Liver (tissue), 3 donors: ENCODE measurements at regions not wholly inside any gene's neighbourhood (a gene's known extent, or its start where the extent isn't known, plus 50 kb on each side); places are given as distances from the start of the nearest gene placed in this dataset.

Experiments used
- GABPA ChIP-seq, 2 donors: IDR thresholded peaks in 1 of 2; conservative IDR thresholded peaks in 1 of 2; 2 replicates each; pipeline ENCODE4 v1.6.1; 2016; ENCODE audit warnings: antibody characterized with exemption in 2 of 2, mild to moderate bottlenecking in 1 of 2, moderate library complexity in 1 of 2
- JUND ChIP-seq, 2 donors: IDR thresholded peaks; 2 replicates each; pipeline ENCODE4 v1.6.1; 2016; ENCODE audit warnings: antibody characterized with exemption in 2 of 2
- RAD21 ChIP-seq, 2 donors: IDR thresholded peaks; 2 replicates each; pipeline ENCODE4 v1.6.1; 2016; ENCODE audit warnings: antibody characterized with exemption in 2 of 2, mild to moderate bottlenecking in 2 of 2
- RXRA ChIP-seq, 2 donors: IDR thresholded peaks; 2 replicates each; pipeline ENCODE4 v1.6.1; 2017 to 2018; ENCODE audit warnings: antibody characterized with exemption in 2 of 2, mild to moderate bottlenecking in 1 of 2
- SP1 ChIP-seq: IDR thresholded peaks from 2 replicates; pipeline ENCODE4 v1.6.1; 2018; ENCODE audit warnings: antibody characterized with exemption, mild to moderate bottlenecking
- TAF1 ChIP-seq: conservative IDR thresholded peaks from 2 replicates; pipeline ENCODE4 v1.6.1; 2016; ENCODE audit warnings: antibody characterized with exemption, mild to moderate bottlenecking
- TF ChIP-seq, protein P1 (sequence below): IDR thresholded peaks from 2 replicates; pipeline ENCODE4 v1.6.1; 2016; ENCODE audit warnings: antibody characterized with exemption, mild to moderate bottlenecking
- TF ChIP-seq, protein P2 (sequence below): IDR thresholded peaks from 2 replicates; pipeline ENCODE4 v1.6.1; 2016; ENCODE audit warnings: antibody characterized with exemption
- TF ChIP-seq, protein P3 (sequence below): fragments of 150-350 bp; IDR thresholded peaks from 2 replicates; pipeline ENCODE4 v1.5.1; 2017; ENCODE audit warnings: improper control_type of control experiment, low read depth, low read length; ENCODE audit not compliant: missing input control
- TF ChIP-seq, protein P4 (sequence below): IDR thresholded peaks from 2 replicates; pipeline ENCODE4 v1.6.1; 2016; ENCODE audit warnings: antibody characterized with exemption
- TF ChIP-seq, protein P5 (sequence below): IDR thresholded peaks from 2 replicates; pipeline ENCODE4 v1.6.1; 2016; ENCODE audit warnings: antibody characterized with exemption
- donor health status: healthy.
- donor health status: healthy.

DNA sequence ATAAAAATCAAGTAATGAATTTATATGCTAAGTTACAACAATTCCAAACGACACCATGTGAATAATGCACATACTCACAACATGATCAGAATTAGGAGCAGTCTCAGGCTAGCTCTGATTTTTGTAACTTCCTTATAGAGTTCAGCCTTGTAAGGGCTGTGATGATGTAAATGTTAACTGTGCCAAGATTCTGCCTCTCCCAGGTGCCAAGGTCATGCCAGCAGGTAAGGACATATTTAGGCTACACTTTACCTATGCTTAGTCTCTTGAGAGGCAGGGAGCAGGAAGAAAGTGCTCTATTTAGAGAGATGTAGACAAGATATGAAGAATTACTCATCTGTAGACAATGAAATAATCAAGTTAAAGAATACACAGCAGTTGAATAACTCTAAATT is 53.6 kb upstream of the AGR3 start:
- TF ChIP-seq RXRA (IDR thresholded peaks at IDR 0.05) (no peak), SP1 (no peak), TAF1 (no peak), JUND (IDR thresholded peaks at IDR 0.05) (no peak), GABPA (IDR thresholded peaks at IDR 0.05 in 1 of 2, conservative IDR thresholded peaks at IDR 0.05 in 1 of 2) (no peak), RAD21 (IDR thresholded peaks at IDR 0.05) (no peak)
- TF ChIP-seq, protein P1, sequence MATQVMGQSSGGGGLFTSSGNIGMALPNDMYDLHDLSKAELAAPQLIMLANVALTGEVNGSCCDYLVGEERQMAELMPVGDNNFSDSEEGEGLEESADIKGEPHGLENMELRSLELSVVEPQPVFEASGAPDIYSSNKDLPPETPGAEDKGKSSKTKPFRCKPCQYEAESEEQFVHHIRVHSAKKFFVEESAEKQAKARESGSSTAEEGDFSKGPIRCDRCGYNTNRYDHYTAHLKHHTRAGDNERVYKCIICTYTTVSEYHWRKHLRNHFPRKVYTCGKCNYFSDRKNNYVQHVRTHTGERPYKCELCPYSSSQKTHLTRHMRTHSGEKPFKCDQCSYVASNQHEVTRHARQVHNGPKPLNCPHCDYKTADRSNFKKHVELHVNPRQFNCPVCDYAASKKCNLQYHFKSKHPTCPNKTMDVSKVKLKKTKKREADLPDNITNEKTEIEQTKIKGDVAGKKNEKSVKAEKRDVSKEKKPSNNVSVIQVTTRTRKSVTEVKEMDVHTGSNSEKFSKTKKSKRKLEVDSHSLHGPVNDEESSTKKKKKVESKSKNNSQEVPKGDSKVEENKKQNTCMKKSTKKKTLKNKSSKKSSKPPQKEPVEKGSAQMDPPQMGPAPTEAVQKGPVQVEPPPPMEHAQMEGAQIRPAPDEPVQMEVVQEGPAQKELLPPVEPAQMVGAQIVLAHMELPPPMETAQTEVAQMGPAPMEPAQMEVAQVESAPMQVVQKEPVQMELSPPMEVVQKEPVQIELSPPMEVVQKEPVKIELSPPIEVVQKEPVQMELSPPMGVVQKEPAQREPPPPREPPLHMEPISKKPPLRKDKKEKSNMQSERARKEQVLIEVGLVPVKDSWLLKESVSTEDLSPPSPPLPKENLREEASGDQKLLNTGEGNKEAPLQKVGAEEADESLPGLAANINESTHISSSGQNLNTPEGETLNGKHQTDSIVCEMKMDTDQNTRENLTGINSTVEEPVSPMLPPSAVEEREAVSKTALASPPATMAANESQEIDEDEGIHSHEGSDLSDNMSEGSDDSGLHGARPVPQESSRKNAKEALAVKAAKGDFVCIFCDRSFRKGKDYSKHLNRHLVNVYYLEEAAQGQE = no peak
- TF ChIP-seq, protein P2, sequence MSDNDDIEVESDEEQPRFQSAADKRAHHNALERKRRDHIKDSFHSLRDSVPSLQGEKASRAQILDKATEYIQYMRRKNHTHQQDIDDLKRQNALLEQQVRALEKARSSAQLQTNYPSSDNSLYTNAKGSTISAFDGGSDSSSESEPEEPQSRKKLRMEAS = no peak
- TF ChIP-seq, protein P3, sequence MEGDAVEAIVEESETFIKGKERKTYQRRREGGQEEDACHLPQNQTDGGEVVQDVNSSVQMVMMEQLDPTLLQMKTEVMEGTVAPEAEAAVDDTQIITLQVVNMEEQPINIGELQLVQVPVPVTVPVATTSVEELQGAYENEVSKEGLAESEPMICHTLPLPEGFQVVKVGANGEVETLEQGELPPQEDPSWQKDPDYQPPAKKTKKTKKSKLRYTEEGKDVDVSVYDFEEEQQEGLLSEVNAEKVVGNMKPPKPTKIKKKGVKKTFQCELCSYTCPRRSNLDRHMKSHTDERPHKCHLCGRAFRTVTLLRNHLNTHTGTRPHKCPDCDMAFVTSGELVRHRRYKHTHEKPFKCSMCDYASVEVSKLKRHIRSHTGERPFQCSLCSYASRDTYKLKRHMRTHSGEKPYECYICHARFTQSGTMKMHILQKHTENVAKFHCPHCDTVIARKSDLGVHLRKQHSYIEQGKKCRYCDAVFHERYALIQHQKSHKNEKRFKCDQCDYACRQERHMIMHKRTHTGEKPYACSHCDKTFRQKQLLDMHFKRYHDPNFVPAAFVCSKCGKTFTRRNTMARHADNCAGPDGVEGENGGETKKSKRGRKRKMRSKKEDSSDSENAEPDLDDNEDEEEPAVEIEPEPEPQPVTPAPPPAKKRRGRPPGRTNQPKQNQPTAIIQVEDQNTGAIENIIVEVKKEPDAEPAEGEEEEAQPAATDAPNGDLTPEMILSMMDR = no peak
- TF ChIP-seq, protein P4, sequence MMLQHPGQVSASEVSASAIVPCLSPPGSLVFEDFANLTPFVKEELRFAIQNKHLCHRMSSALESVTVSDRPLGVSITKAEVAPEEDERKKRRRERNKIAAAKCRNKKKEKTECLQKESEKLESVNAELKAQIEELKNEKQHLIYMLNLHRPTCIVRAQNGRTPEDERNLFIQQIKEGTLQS = no peak
- TF ChIP-seq, protein P5, sequence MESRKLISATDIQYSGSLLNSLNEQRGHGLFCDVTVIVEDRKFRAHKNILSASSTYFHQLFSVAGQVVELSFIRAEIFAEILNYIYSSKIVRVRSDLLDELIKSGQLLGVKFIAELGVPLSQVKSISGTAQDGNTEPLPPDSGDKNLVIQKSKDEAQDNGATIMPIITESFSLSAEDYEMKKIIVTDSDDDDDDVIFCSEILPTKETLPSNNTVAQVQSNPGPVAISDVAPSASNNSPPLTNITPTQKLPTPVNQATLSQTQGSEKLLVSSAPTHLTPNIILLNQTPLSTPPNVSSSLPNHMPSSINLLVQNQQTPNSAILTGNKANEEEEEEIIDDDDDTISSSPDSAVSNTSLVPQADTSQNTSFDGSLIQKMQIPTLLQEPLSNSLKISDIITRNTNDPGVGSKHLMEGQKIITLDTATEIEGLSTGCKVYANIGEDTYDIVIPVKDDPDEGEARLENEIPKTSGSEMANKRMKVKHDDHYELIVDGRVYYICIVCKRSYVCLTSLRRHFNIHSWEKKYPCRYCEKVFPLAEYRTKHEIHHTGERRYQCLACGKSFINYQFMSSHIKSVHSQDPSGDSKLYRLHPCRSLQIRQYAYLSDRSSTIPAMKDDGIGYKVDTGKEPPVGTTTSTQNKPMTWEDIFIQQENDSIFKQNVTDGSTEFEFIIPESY = no peak
